GM21360 (cell line): ENCODE measurements at regions not wholly inside any gene's neighbourhood (a gene's known extent, or its start where the extent isn't known, plus 50 kb on each side); places are given as distances from the start of the nearest gene placed in this dataset.

Source experiments
- ATAC-seq: cut with Tn5 transposase; IDR thresholded peaks from one replicate; pipeline ENCODE4 v1.9.1; 2021; ENCODE audit warnings: mild to moderate bottlenecking, moderate library complexity; ENCODE audit not compliant: unreplicated experiment

DNA sequence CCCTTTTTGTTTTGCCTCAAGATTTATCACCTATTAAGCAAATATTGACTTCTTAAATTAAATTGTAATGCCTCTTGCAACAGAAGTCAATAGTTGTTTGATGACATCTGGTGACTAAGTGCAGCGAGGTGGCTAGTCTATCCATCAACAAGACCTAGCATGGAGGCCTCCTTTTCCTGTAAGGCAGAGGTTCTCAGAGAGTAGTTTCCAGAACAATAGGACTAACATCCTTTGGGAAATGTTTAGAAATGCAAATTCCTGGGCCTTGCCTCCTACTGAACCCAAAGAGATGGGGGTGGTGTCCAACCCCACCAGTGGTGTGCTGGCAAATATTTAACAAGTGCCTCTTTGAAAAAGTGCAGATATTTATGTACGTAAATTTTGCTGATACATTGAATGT lies 143.7 kb downstream of the SCP2D1 start:
- ATAC-seq = no peak

DNA sequence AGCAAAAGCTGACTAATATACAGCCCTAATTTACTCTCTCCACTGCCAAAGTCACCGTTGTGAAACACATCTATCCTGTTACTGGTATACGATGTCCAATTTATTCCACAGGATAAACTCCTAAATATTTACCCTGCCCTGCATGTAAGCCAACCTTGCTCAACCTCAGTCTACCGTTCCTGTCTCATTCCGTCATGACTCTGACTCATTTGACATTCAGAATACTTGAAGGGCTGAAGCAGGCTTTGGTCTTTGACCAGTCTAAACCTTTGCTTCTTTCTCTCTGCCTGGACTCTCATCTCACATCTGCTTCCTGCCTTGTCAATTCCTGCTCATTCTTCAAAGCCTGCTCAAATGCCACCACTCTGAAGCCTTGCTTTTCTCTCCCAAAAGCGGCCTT lies 157.5 kb downstream of the SCP2D1 start:
- no peak for ATAC-seq

DNA sequence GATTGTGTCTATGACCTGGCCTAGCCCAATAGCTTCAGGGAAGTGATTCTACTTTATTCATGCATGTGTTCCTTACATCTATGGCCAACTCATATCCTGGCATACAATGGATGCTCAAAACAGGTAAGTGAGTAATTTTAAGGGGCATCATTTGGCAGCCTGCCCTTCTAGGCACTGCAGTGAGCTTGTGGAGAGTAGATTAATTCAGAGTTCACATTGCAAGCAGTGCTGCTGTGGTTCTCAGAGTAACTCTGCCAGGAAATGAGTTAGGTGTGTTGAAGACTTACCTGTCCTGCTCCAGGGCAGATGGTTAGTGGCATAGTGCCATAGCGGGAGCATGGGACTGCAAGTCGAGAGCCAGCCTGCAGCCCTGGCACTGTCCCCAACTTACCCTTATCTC lies 158.0 kb downstream of the SCP2D1 start:
- ATAC-seq = no peak

DNA sequence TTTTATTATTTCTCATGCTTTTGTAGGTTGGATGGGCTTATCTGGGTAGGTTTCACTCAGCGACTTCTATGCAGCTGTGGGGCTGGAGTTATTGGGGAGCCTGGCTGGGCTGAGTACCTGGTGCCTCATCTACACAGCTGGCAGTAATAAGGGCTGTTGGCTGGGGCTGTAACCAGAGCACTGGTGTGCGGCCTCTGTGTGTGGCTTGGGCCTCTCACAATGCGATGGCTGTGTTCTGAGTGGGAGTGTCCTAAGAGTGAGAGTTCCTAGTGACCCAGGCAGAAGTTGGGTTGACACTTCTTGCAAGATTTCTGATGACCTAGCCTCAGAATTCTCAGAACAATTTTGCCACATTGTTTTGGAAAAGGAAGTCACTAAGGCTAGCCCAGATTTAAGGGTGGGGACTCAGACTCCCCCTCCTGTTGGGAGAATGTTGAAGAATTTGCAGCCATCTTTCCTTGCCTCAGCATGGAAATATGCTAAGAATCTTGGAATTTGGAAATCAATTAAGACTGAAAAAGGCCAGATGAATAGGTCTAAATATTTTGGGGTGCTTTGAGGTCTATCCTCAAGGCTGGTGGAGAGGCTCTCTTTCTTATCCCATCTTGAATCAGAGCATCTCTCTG lies 158.8 kb downstream of the SCP2D1 start:
- no peak for ATAC-seq

DNA sequence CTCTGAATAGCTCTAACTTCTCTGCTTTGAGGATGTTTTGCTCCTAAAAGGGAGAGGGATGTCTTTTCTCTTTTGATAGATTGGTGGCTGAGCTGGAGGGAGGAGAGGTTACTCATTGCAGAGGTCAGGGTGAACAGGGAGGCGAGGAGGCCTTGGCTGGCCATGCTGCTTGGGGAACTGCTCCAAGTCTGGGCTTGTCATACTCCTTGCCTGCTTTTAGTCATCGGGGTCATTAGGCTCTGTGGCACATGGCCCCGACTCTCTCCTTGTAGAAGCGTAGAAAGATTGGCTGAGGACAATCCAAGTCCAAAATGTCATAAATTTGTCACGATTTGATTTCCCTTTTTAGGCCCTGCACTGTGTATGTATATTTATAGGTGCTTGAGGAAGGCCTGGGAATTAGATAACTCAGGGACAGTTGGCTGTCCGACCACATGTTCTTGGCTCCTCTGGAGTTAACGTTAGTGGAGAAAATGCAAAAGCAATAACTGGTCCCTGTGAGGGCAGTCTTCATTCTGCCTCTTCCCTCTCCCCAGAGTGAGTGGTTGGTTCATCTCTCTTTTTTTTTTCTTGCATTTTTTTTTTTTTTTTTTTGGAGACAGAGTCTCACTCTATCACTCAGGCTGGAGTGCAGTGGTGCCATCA lies 160.1 kb downstream of the SCP2D1 start:
- ATAC-seq = no peak

DNA sequence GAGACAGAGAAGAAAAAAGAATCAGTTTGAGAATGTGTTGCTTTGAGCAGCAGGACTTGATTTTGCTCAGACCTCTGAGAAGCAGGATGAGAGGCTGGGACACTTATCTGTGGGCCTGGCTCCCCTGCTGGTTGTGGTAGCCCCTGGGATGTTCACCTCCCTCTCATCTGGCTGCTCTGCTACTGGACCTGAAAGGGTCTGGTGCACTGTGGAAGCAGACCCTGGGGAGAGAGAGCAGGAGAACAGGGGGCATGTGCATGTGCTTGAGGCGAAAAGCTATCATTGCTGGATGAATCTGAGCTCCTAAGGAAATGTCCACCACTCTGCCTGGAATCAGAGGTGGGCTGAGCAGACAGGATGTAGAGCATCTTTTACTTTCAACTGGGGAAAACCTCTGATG lies 161.1 kb downstream of the SCP2D1 start:
- no peak for ATAC-seq

DNA sequence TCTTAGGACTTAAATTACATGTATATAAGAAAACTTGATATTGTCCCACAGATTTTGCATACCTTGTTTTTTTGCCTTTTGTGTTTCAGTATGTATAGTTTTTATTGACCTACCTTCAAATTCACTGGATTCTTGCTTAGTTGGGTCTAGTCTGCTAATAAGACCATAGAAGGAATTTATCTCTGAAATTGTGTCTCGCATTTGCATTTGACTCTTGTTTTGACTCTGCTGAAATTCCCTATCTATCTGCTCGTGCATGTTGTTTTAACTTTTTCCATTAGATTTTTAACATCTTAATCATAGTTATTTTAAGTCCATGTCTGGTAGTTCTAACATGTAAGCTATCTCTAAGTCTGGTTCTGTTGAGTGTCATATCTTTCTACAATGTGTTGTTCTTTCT lies 163.9 kb downstream of the SCP2D1 start:
- ATAC-seq = no peak

DNA sequence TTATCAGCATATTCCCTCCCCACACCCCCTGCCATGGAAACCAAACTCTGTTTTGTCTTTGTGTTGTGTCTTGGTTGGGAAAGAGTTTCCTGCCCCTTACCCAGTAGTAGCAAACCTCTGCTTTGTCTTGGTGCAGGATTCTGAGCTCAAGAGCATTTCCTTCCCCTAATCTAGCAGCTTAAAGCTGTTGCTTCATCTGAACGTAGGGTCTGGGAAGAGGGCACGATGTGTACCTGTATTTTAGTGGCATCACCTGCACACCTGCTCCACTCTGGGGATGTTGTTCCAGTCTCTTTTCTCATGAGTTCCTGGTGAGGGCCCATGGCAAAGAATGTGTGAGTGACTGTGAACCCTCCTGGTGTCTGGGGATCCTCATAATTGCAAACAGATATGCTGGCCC lies 164.7 kb downstream of the SCP2D1 start:
- ATAC-seq = no peak

DNA sequence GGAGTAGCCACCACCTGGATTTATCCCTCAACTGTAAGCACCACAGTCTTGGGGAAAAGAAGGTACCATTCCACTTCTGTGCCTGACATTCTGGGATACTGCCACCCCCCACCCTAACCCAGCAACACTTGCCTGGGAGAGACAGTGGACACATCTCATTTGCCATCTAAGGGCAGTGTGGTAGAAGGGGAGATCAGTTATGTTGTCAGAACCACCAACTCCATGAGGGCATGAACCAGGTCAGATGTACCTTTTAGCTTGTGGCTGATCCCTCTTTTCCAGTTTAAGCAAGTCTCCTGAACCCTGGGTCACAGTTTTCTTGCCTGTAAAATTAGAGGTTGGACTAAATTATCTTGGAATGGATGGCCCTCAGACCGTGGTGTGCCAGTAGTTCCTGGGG lies 165.5 kb downstream of the SCP2D1 start:
- ATAC-seq = no peak

DNA sequence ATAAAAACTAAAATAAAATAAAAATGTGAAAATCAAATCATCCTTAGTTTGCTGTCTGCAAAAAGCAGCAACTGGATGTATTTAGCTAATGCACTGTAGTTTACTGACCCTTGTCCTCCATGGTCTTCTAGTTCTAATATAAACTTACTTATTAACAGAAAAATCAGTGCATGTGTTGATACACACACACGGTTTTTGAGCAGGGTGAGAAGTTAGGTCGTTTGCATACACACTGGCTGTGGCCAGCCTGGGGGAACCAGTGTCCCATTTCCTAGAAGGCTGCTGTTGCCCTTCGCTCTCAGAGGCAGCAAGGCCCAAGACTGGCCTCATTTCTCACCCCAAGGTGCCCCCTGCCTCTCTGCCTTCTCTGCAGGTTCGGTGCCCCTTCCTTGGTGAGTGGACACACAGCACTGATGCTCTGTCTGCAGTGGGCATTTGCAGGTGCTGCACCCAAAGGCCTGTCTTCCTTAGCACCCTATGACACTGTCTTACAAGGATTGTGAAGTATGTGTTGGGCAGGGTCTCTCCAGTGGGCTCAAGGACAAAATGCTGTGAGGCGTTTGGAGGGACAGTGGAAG lies 168.5 kb downstream of the SCP2D1 start:
- no peak for ATAC-seq

DNA sequence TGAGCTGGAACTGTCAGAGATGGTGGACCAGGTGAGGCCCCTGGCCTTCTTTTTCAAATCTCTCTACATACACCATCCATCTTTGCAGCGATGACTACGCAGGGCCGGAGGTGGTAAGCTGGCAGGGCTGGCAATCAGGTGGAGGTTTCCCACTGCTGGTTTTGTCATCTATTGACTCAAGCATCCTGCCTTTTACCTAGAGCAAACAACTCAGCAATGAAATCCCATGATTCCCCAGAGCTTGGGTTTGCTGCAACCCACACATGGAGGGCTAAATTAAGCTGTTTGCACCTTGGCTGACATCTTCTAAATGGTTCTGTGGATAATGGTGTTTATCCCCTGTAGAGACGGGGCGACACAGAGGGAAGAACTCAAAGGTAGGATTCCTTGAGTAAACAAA lies 170.2 kb downstream of the SCP2D1 start:
- no peak for ATAC-seq

DNA sequence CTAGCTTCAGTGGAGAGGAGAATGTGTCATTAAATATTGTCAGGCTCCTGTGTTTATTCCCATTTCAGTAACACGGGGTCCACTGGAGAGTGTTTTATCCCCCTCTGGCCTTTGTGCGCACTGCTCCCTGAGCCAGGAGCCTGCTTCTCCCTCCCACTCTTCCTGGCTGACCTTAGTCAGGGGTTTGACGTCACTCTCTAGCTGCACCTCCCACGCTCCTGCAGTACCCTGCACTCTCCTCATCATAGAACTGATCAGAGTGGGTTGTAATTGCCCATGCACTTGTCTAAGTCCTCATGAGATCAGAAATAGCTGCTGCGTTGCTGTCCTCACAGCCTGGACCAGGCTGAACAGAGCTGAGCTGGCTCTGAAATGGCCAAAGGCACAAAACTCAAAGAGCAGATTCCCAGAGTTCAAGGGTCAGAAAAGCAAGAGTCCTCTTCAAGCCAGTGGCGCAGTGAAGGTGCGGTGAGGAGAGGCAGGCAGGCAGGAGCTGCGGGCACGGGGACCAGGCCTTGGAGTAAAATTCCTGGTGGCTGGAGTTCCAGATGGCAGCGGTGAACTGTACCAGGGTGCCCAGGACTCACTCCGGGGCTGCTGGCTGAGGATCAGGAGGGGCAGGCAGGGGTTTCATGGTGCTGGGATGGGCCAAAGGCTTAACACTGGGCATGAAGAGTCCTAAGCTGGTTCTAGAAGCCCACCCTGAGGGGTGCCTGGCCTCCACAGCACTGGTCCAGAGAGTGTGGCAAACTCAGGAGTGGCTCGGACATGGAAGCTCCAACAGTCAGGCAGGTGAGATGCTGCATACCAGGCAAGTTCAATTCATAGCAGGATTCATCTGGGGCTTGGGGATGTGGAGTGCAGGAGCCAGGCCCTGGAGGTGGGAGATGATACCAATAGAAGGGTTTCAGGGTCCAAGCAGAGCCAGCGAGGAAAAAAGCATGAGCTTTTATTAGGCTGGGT lies 170.9 kb downstream of the SCP2D1 start:
- ATAC-seq = no peak

DNA sequence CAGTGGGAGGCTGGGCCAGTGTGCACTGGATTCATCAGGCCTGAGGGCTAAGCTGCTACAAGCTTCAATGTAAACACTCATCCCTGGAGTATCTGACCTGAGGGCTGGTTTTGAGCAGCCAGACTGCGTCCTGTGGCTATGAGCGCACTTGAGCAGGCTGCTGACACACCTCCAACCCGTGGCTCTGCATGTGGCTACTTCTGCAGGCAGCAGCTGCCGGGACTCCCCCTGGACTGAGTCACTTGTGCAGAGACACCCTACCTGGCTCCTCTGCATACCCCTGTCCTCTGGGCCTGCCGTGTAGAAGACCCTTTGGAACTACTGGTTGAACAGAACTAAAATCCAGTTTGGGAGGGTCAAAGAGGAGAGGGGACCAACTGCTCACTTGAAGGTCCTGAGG lies 172.0 kb downstream of the SCP2D1 start:
- ATAC-seq = no peak

DNA sequence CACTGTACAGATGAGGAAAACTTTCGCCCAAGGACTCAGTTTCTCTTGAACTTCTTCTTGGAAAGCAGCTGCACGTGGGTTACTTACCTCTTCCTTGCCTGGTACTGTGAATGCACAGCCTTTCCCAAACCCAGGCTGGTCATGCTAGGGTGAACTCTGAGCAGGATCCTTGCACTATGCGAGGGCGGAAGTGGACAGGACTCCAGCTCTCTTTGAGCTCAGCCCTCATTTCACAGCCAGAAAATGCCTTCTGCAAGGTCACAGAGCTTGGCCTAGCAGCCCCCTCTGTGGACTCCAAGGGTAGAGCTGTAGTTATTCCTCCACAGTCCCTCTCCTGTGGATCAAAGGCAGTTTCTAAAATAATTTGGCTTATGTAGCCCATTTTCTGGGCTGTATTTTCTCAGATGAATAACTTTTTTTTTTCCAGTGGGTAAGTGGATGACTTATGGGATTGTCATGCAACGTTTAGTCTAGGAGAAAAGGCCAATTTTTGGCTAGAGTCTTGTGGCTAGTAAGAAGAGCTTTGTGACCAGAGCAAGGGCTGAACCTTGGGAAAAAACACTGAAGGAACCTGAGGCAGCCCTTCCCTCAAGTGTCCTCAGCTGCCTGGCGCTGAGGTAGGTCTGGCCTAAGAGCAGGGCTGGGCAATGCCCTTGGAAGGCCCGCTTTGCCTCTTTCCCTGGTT lies 172.7 kb downstream of the SCP2D1 start:
- no peak for ATAC-seq

DNA sequence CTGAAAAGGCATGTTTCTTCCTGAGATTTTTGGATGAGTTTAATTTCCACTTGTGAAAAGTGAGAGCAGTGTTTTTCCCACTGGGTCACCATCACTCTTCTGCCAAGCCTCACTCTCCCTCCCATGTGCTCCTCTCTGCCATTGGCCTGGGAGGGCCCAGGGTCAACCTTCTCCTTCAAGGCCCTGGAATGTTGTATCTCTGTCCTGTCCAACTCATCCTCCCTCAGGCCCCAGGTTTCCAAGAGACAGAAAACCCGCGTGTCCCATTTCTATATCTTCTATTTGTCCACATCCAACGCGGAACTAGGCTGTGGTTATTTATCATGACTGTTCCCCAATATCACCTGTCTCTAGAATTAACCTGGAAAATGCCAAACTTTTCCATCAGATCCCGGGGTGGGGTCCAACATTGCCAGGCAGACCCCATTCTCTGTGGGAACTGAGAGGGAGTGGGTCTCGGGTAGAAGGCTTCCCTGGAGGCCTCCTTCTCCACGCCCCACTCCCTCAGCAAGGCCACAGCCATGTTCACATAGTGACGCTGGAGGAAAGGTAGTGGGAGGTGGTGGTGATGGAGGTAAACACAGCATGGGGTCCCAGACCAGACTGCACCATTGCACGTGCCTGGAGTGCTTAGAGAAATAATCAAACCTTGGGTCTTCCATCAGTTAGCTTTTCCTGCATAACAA lies 173.5 kb downstream of the SCP2D1 start:
- ATAC-seq = no peak

DNA sequence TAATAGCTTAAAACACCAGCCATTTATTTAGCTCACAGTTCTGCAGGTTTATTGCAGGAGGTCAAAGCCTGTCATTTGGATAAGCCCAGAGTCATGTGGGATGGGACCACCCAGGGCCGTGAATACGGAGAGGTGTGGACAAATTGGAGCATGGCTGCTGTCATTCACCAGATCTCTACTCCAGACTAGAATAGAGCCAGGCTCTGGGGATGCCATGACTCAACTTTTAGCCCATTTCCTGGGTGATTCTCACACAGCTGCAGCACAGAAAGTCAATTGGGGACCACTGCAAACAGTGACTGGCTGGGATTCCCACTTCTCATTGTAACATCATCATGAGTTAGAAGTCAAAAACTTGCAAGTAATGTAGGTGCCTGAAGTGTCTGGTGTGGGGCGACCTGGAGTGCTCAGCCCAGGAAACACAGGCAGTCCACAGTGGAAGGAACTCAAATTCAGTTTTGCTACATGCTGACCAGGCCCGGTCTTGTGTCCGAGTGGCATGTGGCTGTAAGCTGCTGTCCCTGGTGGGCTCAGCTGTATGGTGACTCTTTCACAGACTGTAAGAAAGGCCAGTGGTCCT lies 174.3 kb downstream of the SCP2D1 start:
- ATAC-seq = no peak

DNA sequence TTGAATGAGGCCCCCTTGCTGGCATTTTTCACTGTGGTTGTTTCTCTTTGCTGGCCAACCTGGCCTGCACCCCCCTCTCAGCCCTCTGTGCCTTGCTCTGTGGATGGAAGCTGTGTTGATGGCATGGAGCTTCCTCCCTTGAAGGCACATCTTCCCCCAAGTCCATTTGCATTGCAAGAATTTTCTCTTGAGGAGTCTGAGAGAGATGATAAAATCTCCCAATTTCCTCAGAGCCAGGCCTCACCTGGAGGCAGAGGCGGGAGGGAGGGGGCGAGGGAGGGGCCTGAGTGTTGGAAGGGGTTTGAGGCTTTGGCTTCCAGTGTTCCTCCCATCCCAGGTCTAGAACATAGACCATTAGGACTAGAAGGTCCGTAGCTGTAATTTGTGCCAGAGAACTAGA lies 175.1 kb downstream of the SCP2D1 start:
- no peak for ATAC-seq

DNA sequence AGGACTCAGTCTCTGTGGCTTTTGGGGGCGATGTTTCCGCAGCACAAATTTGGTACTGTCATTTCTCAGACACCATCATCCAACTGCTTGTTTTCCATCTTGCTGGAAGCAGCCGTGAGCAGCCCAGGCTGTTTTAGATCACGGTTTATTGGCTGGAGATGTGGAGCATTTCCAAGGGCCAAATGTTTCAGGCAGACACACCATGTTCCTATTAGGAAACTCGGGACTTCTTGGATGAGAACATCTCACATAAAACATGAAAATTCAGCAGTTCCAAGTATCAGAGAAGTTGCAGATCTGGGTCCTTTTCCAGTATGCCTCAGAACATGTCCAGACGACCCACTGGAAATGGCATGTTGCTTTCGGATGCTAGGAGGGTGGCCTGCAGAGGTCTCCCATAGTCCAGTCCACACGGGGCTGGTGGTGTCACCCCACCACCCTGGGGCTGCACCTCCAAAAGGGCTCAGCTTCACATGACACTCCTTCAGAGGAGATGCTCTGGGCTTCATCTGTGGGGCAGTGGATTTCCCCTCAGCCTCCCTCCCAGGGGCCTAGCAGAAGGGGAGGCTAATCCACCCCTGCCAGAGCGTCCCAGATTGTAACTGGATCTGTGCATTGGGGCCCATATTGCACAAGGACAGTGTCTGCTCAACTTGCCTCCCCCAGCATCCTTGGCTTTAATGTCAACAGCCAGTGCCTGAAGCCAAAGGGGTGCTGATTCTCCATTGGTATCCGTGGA lies 176.3 kb downstream of the SCP2D1 start:
- ATAC-seq = no peak

DNA sequence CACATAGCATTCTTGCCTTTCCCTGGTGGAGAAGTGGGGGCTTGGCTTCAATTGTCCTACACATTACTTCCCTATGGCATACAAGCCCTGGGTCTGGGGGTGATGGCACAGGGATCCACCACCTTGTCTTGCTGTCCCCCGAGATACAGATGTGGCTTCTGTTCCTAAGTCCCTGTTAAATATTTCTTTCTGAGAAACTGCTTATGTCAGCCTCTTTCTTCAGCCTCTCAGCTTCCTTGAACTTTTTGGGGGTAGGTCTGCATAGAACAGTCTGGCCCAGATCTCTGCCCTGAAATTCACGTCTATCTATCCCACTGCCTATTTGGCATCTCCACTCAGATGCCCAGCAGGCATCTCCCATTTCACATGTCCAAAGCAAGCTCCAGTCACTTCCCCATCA lies 177.4 kb downstream of the SCP2D1 start:
- ATAC-seq = no peak
